ENCODE measurements at regions not wholly inside any gene's neighbourhood (a gene's known extent, or its start where the extent isn't known, plus 50 kb on each side); places are given as distances from the start of the nearest gene placed in this dataset.
"Not testable (repeated sequence)": the region's sequence is repeated elsewhere in the genome, so short reads cannot be mapped to it uniquely, and the experiment has no call there.

DNA sequence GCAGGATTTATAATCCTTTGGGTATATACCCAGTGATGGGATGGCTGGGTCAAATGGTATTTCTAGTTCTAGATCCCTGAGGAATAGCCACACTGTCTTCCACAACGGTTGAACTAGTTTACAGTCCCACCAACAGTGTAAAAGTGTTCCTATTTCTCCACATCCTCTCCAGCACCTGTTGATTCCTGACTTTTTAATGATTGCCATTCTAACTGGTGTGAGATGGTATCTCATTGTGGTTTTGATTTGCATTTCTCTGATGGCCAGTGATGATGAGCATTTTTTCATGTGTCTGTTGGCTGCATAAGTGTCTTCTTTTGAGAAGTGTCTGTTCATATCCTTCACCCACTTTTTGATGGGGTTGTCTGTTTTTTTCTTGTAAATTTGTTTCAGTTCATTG is 82.8 kb upstream of the AMOT start:
- not testable (repeated sequence) for H3K4me3 ChIP-seq (ENCODE audit: low read length); DNase-seq (ENCODE audit: low read depth, low spot score)

DNA sequence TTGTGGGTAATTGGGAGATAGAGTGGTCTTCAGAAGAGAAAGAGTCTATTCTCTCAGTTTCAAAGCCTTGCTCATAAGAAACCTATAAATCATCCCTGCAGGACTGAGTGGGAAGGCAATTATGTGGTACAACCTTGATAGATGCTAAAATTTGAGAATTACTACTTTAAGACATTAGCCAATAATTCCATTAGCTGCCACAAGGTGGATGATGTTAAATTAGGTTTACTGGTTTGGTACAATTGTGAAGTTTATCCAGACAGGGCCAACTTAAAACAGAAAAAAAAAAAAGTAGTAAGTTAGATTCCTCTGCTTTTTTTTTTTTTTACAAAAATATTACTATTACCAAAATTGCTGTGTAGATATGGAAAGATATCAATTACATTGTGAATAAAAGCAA is 73.2 kb upstream of the AMOT start:
- no peak overlapping the region for H3K4me3 ChIP-seq (ENCODE audit: low read length)
- DNase-seq (ENCODE audit: low read depth, low spot score): peak; percentile 0

DNA sequence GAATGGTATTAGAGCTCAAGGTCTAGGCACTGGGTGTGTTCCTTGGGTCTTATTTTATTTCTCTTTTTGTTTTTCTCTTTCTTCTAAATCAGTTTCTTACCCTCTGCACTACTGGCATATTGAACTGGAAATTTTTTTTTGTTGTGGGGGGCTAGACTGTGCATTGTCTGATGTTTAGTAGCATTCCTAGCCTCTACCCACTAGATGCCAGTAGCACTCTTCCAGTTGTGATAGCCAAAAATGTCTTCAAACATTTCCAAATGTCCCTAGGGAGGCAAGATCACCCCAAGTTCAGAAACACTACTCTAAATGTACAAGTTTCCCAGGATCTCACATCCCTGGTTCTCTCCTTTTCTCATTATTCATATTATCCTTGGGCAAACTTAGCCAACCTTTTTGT is 69.8 kb upstream of the AMOT start:
- no peak overlapping the region for H3K4me3 ChIP-seq (ENCODE audit: low read length)
- DNase-seq (ENCODE audit: low read depth, low spot score): no peak

DNA sequence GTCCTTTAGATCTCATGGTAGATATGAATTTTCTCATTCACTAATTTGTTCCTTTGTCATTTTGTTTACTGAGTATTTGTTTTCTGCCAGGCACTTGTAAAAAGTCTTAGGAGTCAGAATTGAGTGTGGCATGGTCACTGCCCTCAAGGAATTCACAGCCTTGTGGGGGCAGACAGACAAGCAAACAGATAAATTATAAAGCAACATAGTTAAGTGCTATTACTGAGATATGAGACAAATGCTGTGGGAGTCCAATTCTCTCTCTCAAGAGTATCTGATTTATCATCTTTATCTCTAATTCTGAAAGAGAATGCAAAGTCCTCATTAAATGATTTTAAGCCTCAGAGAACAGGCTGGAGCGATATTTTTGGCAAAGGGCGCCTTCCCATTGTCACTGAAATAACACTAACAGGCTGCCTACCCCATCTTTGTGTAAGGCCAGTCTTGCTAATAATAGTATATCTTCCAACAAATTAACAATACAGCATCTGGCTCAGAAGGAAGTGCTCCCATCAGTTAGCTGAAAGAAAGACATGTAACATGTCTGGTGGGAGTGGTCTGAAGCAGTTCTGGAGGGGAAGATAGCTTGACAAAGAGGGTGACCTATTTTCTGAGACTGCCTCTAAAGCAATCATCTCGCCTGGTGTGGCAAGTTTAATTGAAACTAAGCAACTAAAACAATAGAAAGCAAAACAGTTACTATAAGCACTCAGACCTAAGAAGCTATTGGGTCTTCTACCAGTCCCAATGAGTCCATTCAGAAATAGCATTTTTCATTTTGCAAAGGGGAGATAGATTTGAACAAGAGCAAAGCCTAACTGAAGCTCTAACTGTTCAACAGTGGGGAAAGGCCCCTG is 61.5 kb upstream of the AMOT start:
- no peak for DNase-seq (ENCODE audit: low read depth, low spot score)

DNA sequence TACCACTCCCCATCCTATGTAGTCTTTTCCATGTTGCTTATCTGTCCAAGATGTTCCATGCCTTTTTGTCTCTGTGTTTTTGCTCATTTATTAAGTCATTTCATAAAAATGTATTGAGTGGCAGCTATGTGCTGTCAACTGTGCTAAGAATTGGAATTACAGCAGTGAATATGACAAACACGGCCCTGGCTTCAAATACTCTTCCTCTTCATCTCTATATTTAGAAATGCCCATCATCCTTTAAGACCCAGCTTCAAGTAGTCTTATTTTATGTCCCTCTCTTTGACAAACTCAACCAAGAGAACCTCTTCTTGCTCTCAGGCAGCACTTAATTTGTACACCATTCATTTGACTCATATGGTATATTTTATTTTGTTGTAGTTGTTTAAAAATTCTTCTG is 55.4 kb upstream of the AMOT start:
- no peak overlapping the region for H3K4me3 ChIP-seq (ENCODE audit: low read length)
- no peak for DNase-seq (ENCODE audit: low read depth, low spot score)

More for the DNA sequence above, 61.5 kb upstream of the AMOT start:
- H3K4me3 ChIP-seq (ENCODE audit: low read length): no peak overlapping the region

Data from Jurkat, Clone E6-1 (cell line).